OCI-LY1 (cell line): ENCODE measurements at regions not wholly inside any gene's neighbourhood (a gene's known extent, or its start where the extent isn't known, plus 50 kb on each side); places are given as distances from the start of the nearest gene placed in this dataset.

ENCODE experiments used
- CTCF ChIP-seq: fragments of 200-600 bp; sonication (generic), shearing (Covaris generic); IDR thresholded peaks from 2 replicates; pipeline ENCODE4 v1.5.1; 2017; ENCODE audit warnings: mild to moderate bottlenecking, antibody characterized with exemption, low read length, moderate library complexity, mixed read lengths
- EZH2 ChIP-seq: fragments of 200-600 bp; sonication (generic), shearing (Covaris generic); IDR thresholded peaks from 2 replicates; pipeline ENCODE4 v1.8.0; 2017; ENCODE audit warnings: borderline replicate concordance, mixed run types, mild to moderate bottlenecking, antibody characterized with exemption, low read length, moderate library complexity, mixed read lengths

- no peak for TF ChIP-seq CTCF
- no peak for TF ChIP-seq EZH2
These were observed 386.4 kb downstream of the ETV1 start for GRCh38 chr7:13603016-13603415.
